ENCODE measurements at regions not wholly inside any gene's neighbourhood (a gene's known extent, or its start where the extent isn't known, plus 50 kb on each side); places are given as distances from the start of the nearest gene placed in this dataset.

GRCh38 chr12:92036061-92036620, 109.5 kb downstream of the BTG1 start:
- H3K27ac Mint-ChIP-seq (ENCODE audit: low read depth, unreplicated experiment) = peak overlapping the region; percentile 96
- CTCF ChIA-PET = interaction anchor here (0.7 to 1.1 kb wide), 2 partner anchors 28 to 196 kb away, joined by 3 read pairs; no protein-coding TSS in a partner anchor

GRCh38 chr12:92035477-92035876, 110.2 kb downstream of the BTG1 start:
- H3K27me3 Mint-ChIP-seq (ENCODE audit: insufficient read depth, unreplicated experiment) = no peaks in the 10 kb centered on the region
- no peak for DNase-seq (ENCODE audit: unreplicated experiment)
- BruUV-seq (replicated peaks) = no TSS peak
- peak overlapping the region; percentile 76 for H3K4me3 Mint-ChIP-seq (ENCODE audit: unreplicated experiment)
- peaks cover 50% of the 10 kb centered on the region for H3K4me1 Mint-ChIP-seq (ENCODE audit: insufficient read depth, unreplicated experiment)
- CTCF ChIA-PET = interaction anchor here (0.7 to 1.1 kb wide), 2 partner anchors 29 to 195 kb away, joined by 3 read pairs; no protein-coding TSS in a partner anchor
- H3K36me3 Mint-ChIP-seq (ENCODE audit: insufficient read depth, unreplicated experiment) = peaks cover 10% of the 10 kb centered on the region
- H3K9me3 Mint-ChIP-seq (ENCODE audit: unreplicated experiment) = no peaks in the 10 kb centered on the region
- POLR2A ChIA-PET = interaction anchor here (0.6 to 4.9 kb wide), 21 partner anchors 18 to 654 kb away, joined by 3 to 43 read pairs (median 5); partner anchors contain the start of gene BTG1
- TF ChIP-seq CTCF (IDR thresholded peaks at IDR 0.05; ENCODE audit: unreplicated experiment) = no peak
- H3K27ac Mint-ChIP-seq (ENCODE audit: low read depth, unreplicated experiment) = peak overlapping the region; percentile 96
- intact Hi-C loops (cut with micrococcal nuclease) = loop anchor here (2.0 kb wide), 1 partner anchor 103 kb away; no protein-coding TSS in a partner anchor

More at GRCh38 chr12:92036061-92036620, 109.5 kb downstream of the BTG1 start:
- intact Hi-C loops (cut with micrococcal nuclease) = no loop called here
- TF ChIP-seq CTCF (IDR thresholded peaks at IDR 0.05; ENCODE audit: unreplicated experiment) = no peak
- H3K27me3 Mint-ChIP-seq (ENCODE audit: insufficient read depth, unreplicated experiment) = no peaks in the 10 kb centered on the region
- H3K4me3 Mint-ChIP-seq (ENCODE audit: unreplicated experiment) = no peak overlapping the region
- H3K36me3 Mint-ChIP-seq (ENCODE audit: insufficient read depth, unreplicated experiment) = peaks cover 7% of the 10 kb centered on the region
- no peak for DNase-seq (ENCODE audit: unreplicated experiment)
- POLR2A ChIA-PET = interaction anchor here (0.6 to 4.9 kb wide), 26 partner anchors 8 to 654 kb away, joined by 3 to 43 read pairs (median 4); partner anchors contain the start of gene BTG1
- H3K9me3 Mint-ChIP-seq (ENCODE audit: unreplicated experiment) = no peaks in the 10 kb centered on the region
- BruUV-seq (replicated peaks) = no TSS peak
- peaks cover 49% of the 10 kb centered on the region for H3K4me1 Mint-ChIP-seq (ENCODE audit: insufficient read depth, unreplicated experiment)

- Mint-ChIP-seq H3K36me3 (ENCODE audit: insufficient read depth, unreplicated experiment) (peaks cover 12% of the 10 kb centered on the region), H3K27me3 (ENCODE audit: insufficient read depth, unreplicated experiment) (no peaks in the 10 kb centered on the region), H3K27ac (ENCODE audit: low read depth, unreplicated experiment) (peak overlapping the region; percentile 96), H3K4me3 (ENCODE audit: unreplicated experiment) (peak overlapping the region; percentile 76), H3K9me3 (ENCODE audit: unreplicated experiment) (no peaks in the 10 kb centered on the region), H3K4me1 (ENCODE audit: insufficient read depth, unreplicated experiment) (peaks cover 53% of the 10 kb centered on the region)
- peak; percentile 95 for DNase-seq (ENCODE audit: unreplicated experiment)
- no TSS peak for BruUV-seq (replicated peaks)
- POLR2A ChIA-PET = interaction anchor here (0.5 to 4.9 kb wide), 18 partner anchors 11 to 652 kb away, joined by 3 to 43 read pairs (median 5); partner anchors contain the start of gene BTG1
- intact Hi-C loops (cut with micrococcal nuclease) = loop anchor here (2.0 kb wide), 1 partner anchor 104 kb away; no protein-coding TSS in a partner anchor
- CTCF ChIA-PET = interaction anchor here (0.8 kb wide), 1 partner anchor 653 kb away, joined by 3 read pairs; no protein-coding TSS in a partner anchor
- TF ChIP-seq CTCF (IDR thresholded peaks at IDR 0.05; ENCODE audit: unreplicated experiment) = no peak
These were observed 110.7 kb downstream of the BTG1 start for GRCh38 chr12:92034858-92035401.

- intact Hi-C loops (cut with micrococcal nuclease) = loop anchor here (2.0 kb wide), 1 partner anchor 105 kb away; no protein-coding TSS in a partner anchor
- Mint-ChIP-seq H3K9me3 (ENCODE audit: unreplicated experiment) (no peaks in the 10 kb centered on the region), H3K36me3 (ENCODE audit: insufficient read depth, unreplicated experiment) (peaks cover 12% of the 10 kb centered on the region), H3K4me3 (ENCODE audit: unreplicated experiment) (peak overlapping the region; percentile 76), H3K4me1 (ENCODE audit: insufficient read depth, unreplicated experiment) (peaks cover 61% of the 10 kb centered on the region), H3K27me3 (ENCODE audit: insufficient read depth, unreplicated experiment) (no peaks in the 10 kb centered on the region), H3K27ac (ENCODE audit: low read depth, unreplicated experiment) (peak overlapping the region; percentile 96)
- no TSS peak for BruUV-seq (replicated peaks)
- CTCF ChIA-PET = interaction anchor here (0.7 to 0.8 kb wide), 2 partner anchors 652 to 781 kb away, joined by 3 read pairs; no protein-coding TSS in a partner anchor
- TF ChIP-seq CTCF (IDR thresholded peaks at IDR 0.05; ENCODE audit: unreplicated experiment) = no peak
- POLR2A ChIA-PET = interaction anchor here (0.7 to 4.9 kb wide), 17 partner anchors 20 to 653 kb away, joined by 3 to 43 read pairs (median 4); partner anchors contain the start of gene BTG1
- DNase-seq (ENCODE audit: unreplicated experiment) = no peak
These were observed 111.6 kb downstream of the BTG1 start for GRCh38 chr12:92034083-92034482.

Data from MCF 10A (cell line).